ENCODE measurements at regions not wholly inside any gene's neighbourhood (a gene's known extent, or its start where the extent isn't known, plus 50 kb on each side); places are given as distances from the start of the nearest gene placed in this dataset.
A peak's percentile ranks its signal among the peaks of the same experiment; 100 is the strongest.

DNA sequence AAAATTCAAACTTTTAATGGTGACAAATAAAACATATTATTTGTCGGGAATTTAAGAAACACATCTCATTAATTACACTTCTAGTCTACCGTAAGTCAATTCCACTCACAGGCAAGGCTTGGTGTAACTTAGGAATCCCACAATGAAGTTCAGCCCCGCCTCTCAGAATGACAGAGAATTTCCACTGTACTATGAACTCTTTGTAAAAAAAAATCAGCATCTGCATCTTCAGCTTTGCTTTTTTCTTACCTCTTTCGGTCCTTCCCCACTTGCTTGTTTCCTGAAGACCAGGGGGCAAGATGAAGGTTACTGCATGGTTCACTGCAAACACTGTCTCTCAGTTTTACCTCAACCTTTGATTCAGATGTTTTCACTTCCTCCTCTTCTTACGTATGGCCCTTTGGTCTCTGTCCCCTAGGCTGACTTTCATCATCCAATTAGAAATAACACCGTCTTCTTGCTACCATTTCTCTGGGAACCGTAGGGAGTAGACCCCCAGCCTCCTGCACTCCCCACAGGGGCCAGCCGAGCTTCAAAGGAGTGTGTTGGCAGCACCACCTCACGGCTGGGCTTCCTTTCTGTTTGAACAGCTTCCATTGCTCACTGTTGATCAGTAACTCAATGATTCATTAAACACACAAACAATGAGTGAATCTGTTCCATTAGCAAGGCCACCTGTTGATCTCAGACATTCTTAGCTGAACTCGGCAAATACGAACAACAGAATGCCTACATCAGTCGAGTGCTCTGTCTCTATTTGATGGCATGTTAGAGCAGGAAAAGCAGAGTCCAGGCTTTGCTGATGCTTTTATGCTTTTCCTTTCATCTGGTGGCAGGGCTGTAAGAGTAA, 343.0 kb downstream of the BMP4 start:
- peak; percentile 45 for DNase-seq (ENCODE audit: low spot score)

DNA sequence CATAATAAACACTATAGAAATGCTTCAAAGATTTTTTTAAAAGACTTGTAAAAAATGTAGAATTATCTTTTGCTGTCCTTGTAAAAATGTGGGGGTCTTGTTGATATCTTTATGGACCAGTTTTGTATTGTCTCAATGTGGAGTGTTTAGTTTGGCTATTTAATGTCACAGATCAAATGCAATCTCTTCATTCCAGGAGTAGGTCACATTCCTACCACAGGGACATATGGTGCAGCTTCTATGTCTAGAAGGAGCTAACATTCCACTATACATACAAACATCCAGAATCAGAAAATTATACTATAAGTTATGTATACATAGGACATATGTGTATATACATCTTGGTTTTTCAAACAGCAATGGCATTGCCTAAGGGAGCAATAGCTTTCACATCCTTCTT, 345.7 kb downstream of the BMP4 start:
- no peak for DNase-seq (ENCODE audit: low spot score)

DNA sequence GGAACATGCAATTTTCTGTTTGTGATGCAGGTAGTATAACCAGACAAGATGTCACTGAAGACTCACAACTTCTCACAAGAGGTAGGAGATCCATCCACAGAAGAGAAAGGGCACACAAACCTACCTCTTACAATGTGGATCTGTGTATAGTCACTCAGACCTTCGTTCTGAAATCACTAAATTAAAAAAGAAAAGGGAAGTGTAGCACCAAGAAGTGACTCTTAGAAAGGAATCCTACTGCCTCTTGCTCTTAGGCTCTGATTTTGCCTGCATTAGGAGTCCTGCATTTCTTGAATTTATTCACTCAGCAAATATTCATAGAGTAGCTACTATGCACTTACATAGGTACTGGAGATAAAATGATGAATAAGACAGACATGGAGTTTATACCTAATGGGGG, 347.6 kb downstream of the BMP4 start:
- DNase-seq (ENCODE audit: low spot score) = no peak

DNA sequence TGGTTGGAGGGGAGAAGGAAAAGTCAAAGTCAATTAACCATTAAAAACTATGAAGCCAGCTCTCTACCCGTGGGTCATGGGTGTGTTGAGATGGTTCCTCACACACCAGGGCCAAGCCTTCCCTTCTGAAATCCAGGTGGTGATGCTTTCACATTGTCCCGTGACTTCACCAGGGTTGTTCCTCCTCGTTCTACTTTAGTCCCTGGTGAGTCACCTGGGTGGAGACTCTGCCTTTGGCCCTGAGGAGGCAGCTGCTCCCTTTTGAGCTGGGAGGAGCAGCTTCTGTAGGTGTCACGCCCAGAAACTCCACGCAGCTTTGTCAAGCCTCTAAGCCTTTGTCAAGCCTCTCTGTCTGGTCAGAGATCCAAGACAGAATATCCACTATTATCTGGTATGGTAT, 348.3 kb downstream of the BMP4 start:
- DNase-seq (ENCODE audit: low spot score) = peak; percentile 8

DNA sequence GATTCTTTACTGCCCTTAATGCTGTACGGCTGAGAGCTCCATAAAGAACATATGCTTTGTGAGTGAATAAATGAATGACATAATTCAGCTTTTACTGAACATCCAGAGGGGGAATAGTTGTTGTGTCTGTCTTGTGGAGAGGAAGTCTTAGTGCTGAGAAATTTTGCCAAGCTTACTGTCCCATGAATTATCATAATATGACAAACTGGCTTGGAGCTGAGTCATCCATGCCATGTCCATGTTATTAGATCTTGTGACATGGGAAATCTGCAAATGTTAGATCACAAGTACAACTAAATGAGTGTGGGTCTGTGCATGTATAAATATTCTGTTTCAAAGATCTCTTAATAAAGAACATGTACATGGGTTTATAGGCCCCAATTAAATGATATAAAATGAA, 350.4 kb downstream of the BMP4 start:
- no peak for DNase-seq (ENCODE audit: low spot score)

DNA sequence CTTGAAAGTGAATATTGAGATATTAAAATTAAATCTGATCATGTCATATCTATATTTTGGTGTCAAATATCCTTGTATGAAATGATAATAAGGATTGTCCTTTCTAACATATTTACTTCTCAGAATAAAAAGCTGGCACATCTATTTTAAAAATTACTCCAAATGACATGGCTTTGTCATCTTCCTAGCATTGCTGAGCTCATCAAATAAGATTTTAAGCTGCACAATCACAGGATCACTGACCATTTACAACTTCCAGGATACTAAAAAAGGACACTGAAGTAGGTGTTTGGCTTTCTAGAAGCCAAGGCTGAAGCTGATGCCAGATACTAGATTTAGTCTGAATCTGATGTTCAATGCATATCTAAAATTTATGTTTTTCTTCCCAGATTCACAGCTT, 351.1 kb downstream of the BMP4 start:
- DNase-seq (ENCODE audit: low spot score) = no peak

DNA sequence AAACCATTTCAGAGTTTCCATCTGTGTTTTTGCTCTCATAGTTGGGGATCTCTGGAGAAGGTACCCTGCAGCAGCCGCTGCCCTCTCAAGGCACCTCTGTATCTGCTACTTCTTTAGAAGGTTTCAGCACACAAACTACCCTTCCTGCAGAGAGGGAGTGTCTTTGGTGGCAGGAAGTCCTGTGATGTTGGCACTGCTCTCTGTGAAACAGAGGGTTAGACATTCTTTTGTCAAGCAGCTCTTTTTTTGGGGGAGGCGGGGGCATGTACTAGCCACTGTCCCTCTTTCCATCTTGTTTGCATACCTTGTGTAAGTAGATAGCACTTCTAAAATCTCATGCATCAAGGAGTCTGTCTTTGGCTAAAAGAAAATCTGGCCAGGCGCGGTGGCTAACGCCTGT, 352.6 kb downstream of the BMP4 start:
- DNase-seq (ENCODE audit: low spot score) = no peak

DNA sequence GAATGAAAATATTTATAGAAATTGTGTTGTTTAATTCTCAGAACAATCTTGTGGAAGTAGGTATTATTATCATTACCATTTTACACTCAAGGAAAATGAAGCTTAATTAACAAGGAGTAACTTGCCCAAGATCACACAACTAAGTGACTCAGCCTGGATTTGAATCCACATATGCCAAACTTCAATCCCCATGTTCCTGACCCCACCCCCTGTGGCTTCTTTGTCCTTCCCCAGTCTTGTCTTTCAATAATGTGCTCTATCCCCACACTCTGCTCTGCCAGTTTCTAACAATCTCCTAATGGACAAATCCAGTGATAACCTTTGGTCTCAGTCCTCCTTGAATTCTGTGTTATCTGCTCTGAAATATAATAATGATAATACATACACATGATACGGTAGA, 355.2 kb downstream of the BMP4 start:
- DNase-seq (ENCODE audit: low spot score) = no peak

DNA sequence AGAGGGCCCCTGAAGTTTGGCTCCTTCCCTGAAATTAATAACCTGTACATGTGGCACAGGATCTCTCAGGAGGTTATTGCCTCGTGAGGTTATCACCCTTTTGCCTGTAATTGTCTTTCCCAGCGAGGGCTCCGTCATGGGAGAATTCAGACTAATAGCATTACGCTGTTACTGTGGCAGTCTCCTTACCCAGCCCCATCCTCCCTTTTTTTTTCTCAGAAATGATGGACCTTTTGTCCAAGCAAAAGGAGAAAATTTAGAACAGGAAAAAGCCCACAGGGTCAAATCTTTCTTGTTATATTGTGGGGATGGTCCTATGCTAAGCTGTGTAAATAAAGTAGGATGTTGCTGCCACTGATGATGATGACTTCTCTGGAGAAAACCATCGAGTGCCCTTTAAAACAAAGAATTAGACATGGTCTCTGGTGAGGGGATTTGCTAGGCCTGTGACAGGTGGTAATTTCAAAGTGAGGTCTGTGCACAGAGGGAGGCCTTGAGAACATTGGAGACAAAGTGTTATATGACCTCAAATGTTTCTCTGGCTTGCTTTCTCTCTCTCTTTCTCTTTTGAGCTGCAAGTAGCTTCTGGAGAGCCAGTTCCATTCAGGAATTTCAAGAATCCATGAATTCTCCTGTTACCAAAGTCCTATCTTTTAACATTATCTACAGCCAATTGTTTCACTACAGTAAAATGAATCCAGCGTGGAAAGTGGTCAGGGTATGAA, 357.2 kb downstream of the BMP4 start:
- DNase-seq (ENCODE audit: low spot score) = no peak

DNA sequence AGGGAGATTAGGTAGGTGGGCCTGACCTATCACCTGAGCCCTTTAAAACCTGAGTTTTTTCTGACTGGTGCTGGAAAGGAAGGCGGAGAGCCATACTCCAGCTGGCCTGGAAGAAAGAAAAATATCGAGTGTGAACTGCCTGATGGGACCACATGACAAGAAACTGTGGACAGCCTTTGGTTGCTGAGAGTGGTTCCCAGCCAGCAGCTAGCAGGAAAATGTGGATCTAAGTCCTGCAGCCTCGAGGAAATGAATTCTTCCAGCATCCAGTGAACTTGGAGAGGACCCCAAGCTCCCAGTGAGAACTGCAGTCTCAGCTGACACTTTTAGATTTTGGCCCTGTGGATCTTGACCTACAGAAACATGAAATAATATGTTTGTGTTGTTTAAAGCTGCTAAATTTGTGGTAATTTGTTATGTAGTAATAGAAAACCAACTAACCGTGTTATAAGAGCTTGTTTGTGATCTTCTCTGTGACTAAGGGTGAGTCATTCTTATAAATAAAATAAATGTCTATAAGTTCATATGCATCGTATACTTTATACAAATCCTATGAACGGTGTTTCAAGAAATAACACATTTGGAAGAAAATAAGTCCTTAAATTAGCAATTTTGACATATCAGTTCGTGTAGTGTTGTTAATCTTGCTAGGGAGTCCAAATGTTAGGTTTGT, 359.6 kb downstream of the BMP4 start:
- no peak for DNase-seq (ENCODE audit: low spot score)

DNA sequence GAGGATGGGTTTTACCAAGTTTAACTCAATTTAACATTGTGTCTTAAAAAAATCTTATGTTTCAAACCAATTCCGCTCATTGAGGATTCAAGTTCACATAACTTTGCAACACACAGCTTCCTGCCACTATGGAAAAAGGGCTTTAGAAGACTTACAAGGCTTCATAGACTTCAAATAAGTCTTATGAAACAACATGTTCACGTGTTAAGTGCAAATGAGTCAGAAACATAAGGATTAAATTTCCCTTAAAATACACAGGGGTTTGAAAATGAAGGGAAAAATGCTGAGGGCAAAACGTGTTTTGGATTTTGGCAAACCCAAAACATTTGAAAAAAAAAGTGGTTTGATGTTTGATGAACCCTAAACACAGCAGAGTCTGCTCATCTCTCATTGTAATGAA, 364.8 kb downstream of the BMP4 start:
- DNase-seq (ENCODE audit: low spot score) = no peak

DNA sequence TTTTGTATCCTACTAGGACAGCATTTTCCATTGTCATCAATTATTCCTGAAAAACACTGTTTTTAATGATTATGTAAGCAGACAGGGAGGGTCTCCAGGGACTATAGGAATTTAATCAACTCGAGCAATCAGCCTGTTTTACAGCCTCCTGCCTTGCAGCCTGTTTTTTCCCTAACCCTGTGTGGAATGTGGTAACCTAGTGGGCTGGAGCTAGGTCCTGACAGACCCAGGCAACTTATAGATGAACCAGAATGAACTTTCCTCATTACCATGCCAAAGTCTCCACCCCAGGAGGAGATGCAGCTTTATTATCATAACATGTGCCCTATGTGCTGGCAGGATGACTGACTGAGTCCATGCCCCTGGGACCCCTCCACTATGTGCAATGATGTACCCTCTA, 375.1 kb downstream of the BMP4 start:
- DNase-seq (ENCODE audit: low spot score) = no peak

DNA sequence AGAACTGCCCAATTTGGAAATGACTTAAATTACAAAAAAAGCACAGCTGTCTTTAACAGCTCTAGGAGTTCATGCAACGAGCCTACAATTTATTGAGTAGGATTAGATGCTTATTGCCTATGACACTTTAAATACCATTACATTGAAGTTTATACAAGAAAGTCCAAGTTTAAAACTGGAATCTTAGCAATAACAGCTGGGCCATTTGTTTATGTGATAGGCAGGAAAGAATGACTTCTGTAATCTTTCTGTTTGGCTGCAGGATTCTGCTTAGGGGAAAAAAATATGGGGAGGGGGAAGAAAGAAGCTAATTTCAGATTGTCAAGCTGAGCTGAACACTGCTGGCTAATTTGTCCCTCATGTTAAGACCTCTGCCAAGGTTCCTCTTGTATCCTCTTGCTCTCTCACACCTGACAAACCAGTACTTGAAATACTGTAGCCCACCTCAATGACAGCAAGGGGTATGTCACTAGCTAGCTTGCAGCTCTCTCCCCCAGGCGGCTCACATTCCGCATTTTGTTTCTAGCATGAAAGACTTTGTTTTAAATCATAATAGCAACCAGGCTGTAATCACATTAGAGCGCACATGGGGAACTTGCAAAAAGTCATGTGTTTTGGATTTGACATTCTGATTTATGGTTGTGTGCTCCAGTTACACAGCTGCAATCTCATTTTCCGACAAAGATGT, 384.8 kb downstream of the BMP4 start:
- no peak for DNase-seq (ENCODE audit: low spot score)

DNA sequence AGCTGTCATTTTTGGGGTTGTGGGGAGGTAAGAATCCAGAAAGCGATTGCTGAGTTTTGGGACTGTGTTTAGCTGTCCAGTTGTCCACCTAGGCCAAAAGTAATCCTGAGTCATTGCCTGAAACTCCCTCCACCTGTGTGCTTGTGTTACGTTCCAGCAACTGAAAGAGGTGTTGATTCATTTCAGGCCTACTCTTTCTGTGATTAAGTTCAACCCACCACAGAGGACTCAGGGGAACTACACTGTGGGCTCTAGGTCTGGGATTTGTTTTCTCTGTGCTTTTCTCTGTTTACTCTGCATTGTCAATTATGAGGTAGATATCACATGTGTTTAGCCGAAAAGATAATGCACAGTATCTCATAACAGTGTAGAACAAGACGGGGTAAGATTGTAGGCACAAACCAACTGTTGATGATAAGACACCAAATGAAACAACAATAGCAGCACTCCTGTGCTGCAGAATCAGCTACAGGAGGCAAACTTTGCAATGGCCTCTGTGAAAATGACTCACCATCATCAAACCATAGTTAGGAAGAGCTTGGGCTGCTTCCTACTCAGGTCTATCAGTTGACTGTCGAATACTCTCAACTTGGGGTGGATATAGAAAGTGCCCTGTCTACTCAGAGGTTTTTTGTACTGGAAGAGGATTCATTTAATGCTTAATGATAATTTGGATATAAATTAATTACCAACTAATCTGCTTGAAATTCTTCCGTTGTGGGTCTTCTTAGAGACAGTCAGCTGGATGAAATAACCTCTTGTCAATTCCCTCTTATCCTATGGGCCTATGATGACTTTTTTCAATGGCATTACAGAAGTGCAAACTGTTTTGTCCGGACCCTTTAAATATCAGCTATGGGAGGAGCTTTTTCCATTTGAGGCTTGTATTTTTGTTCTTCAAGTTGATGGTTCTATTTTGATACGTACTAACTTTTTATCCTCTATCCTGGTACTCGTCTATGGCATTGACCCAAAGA, 385.9 kb downstream of the BMP4 start:
- DNase-seq (ENCODE audit: low spot score) = no peak

DNA sequence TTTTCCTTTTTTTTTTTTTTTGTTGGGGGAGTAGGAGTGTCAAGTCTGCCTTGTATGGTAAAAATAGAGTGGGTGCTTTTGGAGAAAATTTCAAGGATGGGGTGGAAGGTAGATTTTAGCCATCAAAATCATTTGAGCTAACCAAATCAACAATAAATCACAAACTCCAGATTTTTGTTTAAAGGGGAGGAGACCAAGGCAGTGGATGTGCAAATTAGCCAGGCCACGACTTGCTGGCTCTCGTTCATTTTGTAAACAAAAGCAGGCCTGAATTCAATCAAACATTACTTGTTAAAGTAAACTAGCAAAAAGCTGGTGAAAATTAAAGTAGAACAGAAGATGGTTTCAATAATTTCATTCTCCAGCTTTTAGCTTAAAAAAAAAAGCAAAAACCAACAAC, 387.2 kb downstream of the BMP4 start:
- DNase-seq (ENCODE audit: low spot score) = no peak

DNA sequence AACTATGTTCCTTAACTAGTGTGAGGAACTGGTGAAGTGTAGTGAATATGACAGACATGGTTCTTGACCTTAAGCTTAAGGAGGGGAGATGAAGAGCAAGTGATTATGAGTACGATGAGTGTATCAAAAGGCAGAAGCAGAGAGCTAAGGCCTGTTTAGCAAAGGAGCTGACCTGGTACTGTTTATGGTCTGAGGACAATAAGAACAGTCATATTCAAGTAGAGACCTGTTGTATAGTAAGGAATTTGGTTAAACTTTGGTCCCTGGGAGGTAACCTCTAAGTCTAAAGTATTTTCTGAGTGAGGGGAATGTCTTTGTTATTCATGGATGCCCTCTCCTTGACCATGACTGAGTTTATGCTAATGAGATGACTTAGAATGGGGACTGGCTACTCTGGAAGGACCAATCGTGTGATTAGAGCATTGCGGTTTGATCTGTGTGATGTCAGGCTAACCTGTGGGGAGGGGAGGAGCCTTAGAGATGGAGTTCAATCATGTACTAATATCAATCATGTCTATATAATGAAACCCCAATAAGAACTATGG, 389.3 kb downstream of the BMP4 start:
- DNase-seq (ENCODE audit: low spot score) = no peak

DNA sequence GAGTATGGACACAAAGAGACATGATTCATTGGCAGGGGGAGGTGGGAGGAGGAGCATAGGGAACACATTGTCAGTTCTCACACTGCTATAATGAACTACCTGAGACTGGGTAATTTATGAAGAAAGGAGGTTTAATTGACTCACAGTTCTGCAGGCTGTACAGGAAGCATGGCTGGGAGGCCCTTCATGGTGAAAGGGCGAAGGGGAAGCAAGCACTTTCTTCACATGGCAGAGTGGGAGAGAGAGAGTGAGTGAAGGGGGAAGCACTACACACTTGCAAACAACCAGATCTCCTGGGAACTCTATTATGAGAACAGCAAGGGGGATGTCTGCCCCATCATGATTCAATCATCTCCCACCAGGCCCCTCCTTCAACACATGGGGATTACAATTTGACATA, 391.8 kb downstream of the BMP4 start:
- no peak for DNase-seq (ENCODE audit: low spot score)

DNA sequence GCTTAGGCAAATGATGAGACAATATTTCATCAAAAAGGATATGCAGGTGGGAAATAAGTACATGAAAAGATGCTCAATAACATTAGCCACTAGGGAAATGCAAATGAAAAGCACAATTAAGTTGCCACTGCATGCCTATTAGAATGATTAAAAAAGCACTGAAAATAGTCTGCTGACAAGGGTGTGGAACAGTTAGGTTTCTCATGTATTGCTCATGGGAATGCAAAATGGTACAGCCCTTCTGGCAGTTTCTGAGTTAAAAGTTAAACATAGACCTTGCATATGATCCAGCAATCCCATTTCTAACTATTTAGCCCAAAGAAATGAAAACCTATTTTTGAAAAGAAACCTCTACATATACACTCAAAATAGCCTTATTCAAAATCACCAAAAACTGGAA, 393.0 kb downstream of the BMP4 start:
- DNase-seq (ENCODE audit: low spot score) = no peak

DNA sequence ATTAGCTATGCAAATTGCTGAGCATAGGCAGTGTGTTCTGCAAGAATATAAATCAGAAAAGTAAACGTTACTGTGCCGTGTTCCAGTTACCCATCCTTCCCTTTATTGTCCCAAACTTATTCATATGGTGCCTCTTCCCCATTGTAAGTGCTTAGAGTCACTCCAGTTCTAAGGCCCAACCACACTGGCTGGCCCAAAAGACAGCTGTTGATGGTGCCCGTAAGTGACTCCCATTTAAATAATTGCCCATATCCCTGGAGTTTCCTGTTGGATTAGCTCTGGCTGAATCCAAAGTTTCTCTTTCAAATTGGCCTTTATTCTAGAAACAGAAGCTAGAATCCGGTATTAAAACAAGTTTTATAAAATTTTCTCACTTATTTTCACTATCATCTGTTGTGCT, 400.1 kb upstream of the DDHD1 start:
- peak; percentile 2 for DNase-seq (ENCODE audit: low spot score)

DNA sequence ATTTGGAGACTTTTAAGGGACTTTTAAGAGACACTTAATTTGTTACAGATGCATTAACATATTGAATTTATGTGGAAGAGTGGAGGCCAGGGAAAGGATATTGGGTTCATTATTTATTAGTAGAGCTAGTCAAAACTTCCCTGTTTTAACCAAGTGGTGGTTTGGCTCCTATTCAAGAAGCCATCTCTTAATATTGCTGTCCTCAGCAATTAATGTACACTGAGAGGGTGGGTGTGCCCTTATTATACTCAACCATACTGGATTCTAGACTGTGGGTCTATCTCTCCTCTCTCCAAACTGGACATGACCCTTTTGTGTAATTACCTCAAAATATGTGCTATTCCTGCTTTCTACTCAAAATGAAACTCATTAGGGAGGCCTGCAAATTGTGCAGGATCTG, 398.7 kb upstream of the DDHD1 start:
- DNase-seq (ENCODE audit: low spot score) = no peak

DNA sequence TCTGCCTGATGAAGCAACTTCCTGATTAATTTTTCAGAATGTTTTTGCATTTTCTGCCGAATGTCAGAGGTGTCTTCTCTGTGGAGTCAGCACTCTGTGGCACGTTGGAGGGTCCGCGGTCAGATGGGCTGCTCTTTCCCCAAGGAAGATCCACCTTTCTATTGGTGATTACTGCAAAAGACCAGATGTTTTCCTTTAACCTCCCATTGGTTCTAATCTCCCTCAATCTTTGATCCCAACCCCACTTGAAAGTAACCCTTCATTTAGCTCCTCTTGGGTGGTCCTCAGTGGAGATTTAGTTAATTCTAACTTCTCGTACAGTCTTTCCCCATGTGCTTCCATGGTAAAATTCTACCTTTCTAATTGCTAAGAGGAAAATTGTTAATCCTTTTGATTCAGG, 397.7 kb upstream of the DDHD1 start:
- DNase-seq (ENCODE audit: low spot score) = no peak

Data from RKO (cell line).